Fibroblast of mammary gland (primary cell): ENCODE measurements at regions not wholly inside any gene's neighbourhood (a gene's known extent, or its start where the extent isn't known, plus 50 kb on each side); places are given as distances from the start of the nearest gene placed in this dataset.

ENCODE experiments used
- DNase-seq: peaks from one replicate; pipeline ENCODE4 v3.0.0-alpha.2; 2010; ENCODE audit warnings: low read depth
- H3K4me3 ChIP-seq: 2 replicates; pipeline ENCODE4 v1.5.1; 2011; ENCODE audit warnings: low read depth, mild to moderate bottlenecking, low read length, moderate library complexity; ENCODE audit not compliant: control insufficient read depth
- CTCF ChIP-seq: conservative IDR thresholded peaks from 2 replicates; pipeline ENCODE4 v1.5.1; 2011; ENCODE audit warnings: low read depth, low read length, inconsistent platforms; ENCODE audit not compliant: control insufficient read depth, insufficient read depth

- no peak for TF ChIP-seq CTCF
- H3K4me3 ChIP-seq: no peak overlapping the region
- no peak for DNase-seq
These were observed 578.9 kb upstream of the SEMA3D start for GRCh38 chr7:85765698-85766298.

- no peak for DNase-seq
- H3K4me3 ChIP-seq: no peak overlapping the region
- TF ChIP-seq CTCF: no peak
These were observed 577.2 kb upstream of the SEMA3D start for GRCh38 chr7:85764034-85764433.

GRCh38 chr7:85757348-85757747 lies 570.5 kb upstream of the SEMA3D start:
- no peak for TF ChIP-seq CTCF
- DNase-seq: no peak
- H3K4me3 ChIP-seq: no peak overlapping the region

GRCh38 chr7:85750454-85750949 lies 563.6 kb upstream of the SEMA3D start:
- peak; percentile 41 for DNase-seq
- TF ChIP-seq CTCF: peak; percentile 74
- H3K4me3 ChIP-seq: no peak overlapping the region

- TF ChIP-seq CTCF: no peak
- H3K4me3 ChIP-seq: no peak overlapping the region
- no peak for DNase-seq
These were observed 563.0 kb upstream of the SEMA3D start for GRCh38 chr7:85749696-85750453.

GRCh38 chr7:85748861-85749260 lies 562.0 kb upstream of the SEMA3D start:
- no peak for TF ChIP-seq CTCF
- no peak for DNase-seq
- no peak overlapping the region for H3K4me3 ChIP-seq

GRCh38 chr7:85737426-85737825 lies 550.6 kb upstream of the SEMA3D start:
- TF ChIP-seq CTCF: no peak
- DNase-seq: no peak
- no peak overlapping the region for H3K4me3 ChIP-seq
